HCT116 (cell line): ENCODE measurements at regions not wholly inside any gene's neighbourhood (a gene's known extent, or its start where the extent isn't known, plus 50 kb on each side); places are given as distances from the start of the nearest gene placed in this dataset.

ENCODE experiments used
- ATAC-seq: fragments of 200-7000 bp; cut with Tn5 transposase; 2 replicates; pipeline ENCODE4 v1.9.1; 2020; ENCODE audit warnings: mild to moderate bottlenecking, moderate library complexity
- BruUV-seq: library from RNA; stranded (reverse); fragments of 400-500 nt; replicated peaks from 2 replicates; lab custom pipeline; 2021; lab: Mats Ljungman, UMichigan
- CTCF ChIA-PET: fragments of 300-600 bp; sonication (Branson Sonifier 250); formaldehyde crosslinking; loops from one replicate; lab custom pipeline; 2021; ENCODE audit warnings: antibody characterized with exemption; lab: Charles Lee
- POLR2A ChIA-PET: fragments of 300-600, 350-600 bp; sonication (Branson Sonifier 250); formaldehyde crosslinking; loops from one replicate; lab custom pipeline; 2021; ENCODE audit warnings: antibody characterized with exemption; lab: Charles Lee
- RAD21 ChIA-PET, 2 experiments: fragments of 300-600 bp; sonication (Branson Sonifier 250); formaldehyde crosslinking; loops; one replicate each; lab custom pipeline; 2023; ENCODE audit warnings: low total read pairs in 2 of 2; ENCODE audit not compliant: uncharacterized antibody in 2 of 2, unreplicated experiment in 2 of 2, low non-redundant PET in 1 of 2; lab: Charles Lee
- DNase-seq: peaks from one replicate; pipeline ENCODE4 v3.0.0-alpha.2; 2010; ENCODE audit warnings: low read depth, low spot score
- H2AFZ ChIP-seq: fragments of 200-600 bp; shearing (Covaris generic), sonication (generic); 2 replicates; pipeline ENCODE4 v1.6.1; 2017; ENCODE audit warnings: low read depth, mixed run types, mixed read lengths, antibody characterized with exemption, low read length; ENCODE audit not compliant: poor library complexity, severe bottlenecking
- H3K27ac ChIP-seq: 2 replicates; pipeline ENCODE4 v1.5.1; 2012; ENCODE audit warnings: low read depth, low read length
- H3K27me3 ChIP-seq: fragments of 200-600 bp; sonication (generic); 2 replicates; pipeline ENCODE4 v1.6.1; 2016; ENCODE audit warnings: mixed run types, low read length, mixed read lengths; ENCODE audit not compliant: insufficient read depth
- H3K36me3 ChIP-seq, 2 experiments: fragments of 200-500 bp in 1 of 2; fragments of 200-600 bp in 1 of 2; sonication (Bioruptor generic) in 1 of 2; sonication (generic) in 1 of 2; 2 replicates each; pipeline versions ENCODE4 v1.5.1 to v1.6.1; 2014 to 2016; ENCODE audit warnings: low read length in 2 of 2, inconsistent platforms in 1 of 2, mixed read lengths in 1 of 2, mixed run types in 1 of 2; ENCODE audit not compliant: insufficient read depth in 2 of 2, control insufficient read depth in 1 of 2
- H3K4me1 ChIP-seq, 2 experiments: fragments of 200-600 bp in 1 of 2; sonication (generic) in 1 of 2; 2 replicates each; pipeline versions ENCODE4 v1.5.1 to v1.6.1; 2012 to 2017; ENCODE audit warnings: low read length in 2 of 2, inconsistent platforms in 1 of 2, mild to moderate bottlenecking in 1 of 2, mixed read lengths in 1 of 2, mixed run types in 1 of 2, moderate library complexity in 1 of 2; ENCODE audit not compliant: insufficient read depth in 2 of 2, control insufficient read depth in 1 of 2
- H3K4me2 ChIP-seq: fragments of 200-600 bp; sonication (generic); 2 replicates; pipeline ENCODE4 v1.6.1; 2017; ENCODE audit warnings: mixed run types, low read length, mixed read lengths
- H3K4me3 ChIP-seq, 2 experiments: fragments of 200-600 bp in 1 of 2; sonication (generic) in 1 of 2; replicated peaks in 1 of 2; 2 replicates each; pipeline ENCODE4 v1.5.1; 2011 to 2016; ENCODE audit warnings: low read length in 2 of 2, control low read depth in 1 of 2, low read depth in 1 of 2, mild to moderate bottlenecking in 1 of 2, mixed read lengths in 1 of 2, mixed run types in 1 of 2
- H3K79me2 ChIP-seq: fragments of 200-600 bp; sonication (generic); 2 replicates; pipeline ENCODE4 v1.6.1; 2017; ENCODE audit warnings: mild to moderate bottlenecking, mixed run types, low read length, moderate library complexity, mixed read lengths; ENCODE audit not compliant: insufficient read depth
- H3K9ac ChIP-seq: fragments of 200-600 bp; sonication (generic); 2 replicates; pipeline ENCODE4 v1.6.1; 2016; ENCODE audit warnings: low read length, mixed read lengths
- H3K9me2 ChIP-seq: fragments of 200-600 bp; sonication (generic), shearing (Covaris generic); 2 replicates; pipeline ENCODE4 v1.6.1; 2017; ENCODE audit warnings: mixed run types, mild to moderate bottlenecking, moderate library complexity; ENCODE audit not compliant: insufficient read depth
- H3K9me3 ChIP-seq, 2 experiments: fragments of 200-500 bp in 1 of 2; fragments of 200-600 bp in 1 of 2; sonication (Bioruptor generic) in 1 of 2; sonication (generic) in 1 of 2; 2 replicates each; pipeline ENCODE4 v1.6.1; 2014 to 2017; ENCODE audit warnings: low read length in 2 of 2, mixed read lengths in 2 of 2, inconsistent platforms in 1 of 2, low read depth in 1 of 2, mild to moderate bottlenecking in 1 of 2, mixed run types in 1 of 2, moderate library complexity in 1 of 2; ENCODE audit not compliant: control insufficient read depth in 1 of 2, insufficient read depth in 1 of 2
- H4K20me1 ChIP-seq: fragments of 200-600 bp; sonication (generic), shearing (Covaris generic); 2 replicates; pipeline ENCODE4 v1.6.1; 2017; ENCODE audit warnings: mixed run types, mild to moderate bottlenecking, moderate library complexity; ENCODE audit not compliant: insufficient read depth
- EGR1 ChIP-seq: IDR thresholded peaks from 2 replicates; pipeline ENCODE4 v1.6.1; 2012; ENCODE audit warnings: low read depth
- EZH2 ChIP-seq: fragments of 200-600 bp; sonication (generic); IDR thresholded peaks from 2 replicates; pipeline ENCODE4 v1.6.1; 2017; ENCODE audit warnings: antibody characterized with exemption, mixed run types
- REST ChIP-seq: IDR thresholded peaks from 2 replicates; pipeline ENCODE4 v1.6.1; 2012; ENCODE audit warnings: low read depth
- YY1 ChIP-seq: IDR thresholded peaks from 2 replicates; pipeline ENCODE4 v1.6.1; 2011; ENCODE audit warnings: low read length, low read depth, moderate library complexity, mild to moderate bottlenecking; ENCODE audit not compliant: insufficient replicate concordance; ENCODE audit errors: extremely low read depth
- intact Hi-C: fragments of 100-400 bp; cut with micrococcal nuclease; formaldehyde crosslinking; loops from 2 replicates; pipeline ENCODE4 v1.10.0; 2022

GRCh38 chr16:79891458-79891857 lies 290.9 kb upstream of the MAF start:
- no peaks in the 10 kb centered on the region for H3K9me2 ChIP-seq
- H3K9me3 ChIP-seq, result peaks cover 45 to 46% of the 10 kb centered on the region in 2 experiments; a peak in 2 of 4 replicates
- TF ChIP-seq YY1 (no peak), REST (no peak), EGR1 (no peak), EZH2 (no peak)
- TF ChIP-seq, all 23 proteins: peak for 0
- Histone ChIP-seq H3K4me1 (no peaks in the 10 kb centered on the region), H4K20me1 (no peaks in the 10 kb centered on the region), H3K9ac (no peak overlapping the region), H3K36me3 (no peaks in the 10 kb centered on the region), H3K4me3 (no peak overlapping the region), H3K79me2 (no peaks in the 10 kb centered on the region), H3K27ac (no peak overlapping the region), H3K27me3 (no peaks in the 10 kb centered on the region), H2AFZ (no peak overlapping the region), H3K4me2 (no peak overlapping the region)
- ChIA-PET RAD21 (no interaction called here), POLR2A (no interaction called here), CTCF (no interaction called here)
- no peak for DNase-seq
- intact Hi-C loops, result no loop called here
- BruUV-seq, result no TSS peak
- no peak for ATAC-seq
